Left ventricle myocardium inferior (tissue), 1 donor: ENCODE measurements at regions not wholly inside any gene's neighbourhood (a gene's known extent, or its start where the extent isn't known, plus 50 kb on each side); places are given as distances from the start of the nearest gene placed in this dataset.

Experiments
- DNase-seq: peaks from one replicate; pipeline ENCODE4 v3.0.0-alpha.2; 2020
- H3K27ac ChIP-seq: fragments of 200-600 bp; replicated peaks from 2 replicates; pipeline ENCODE4 v1.8.0; 2021
- H3K27me3 ChIP-seq: fragments of 200-600 bp; 2 replicates; pipeline ENCODE4 v1.8.0; 2021; ENCODE audit warnings: low read depth
- H3K36me3 ChIP-seq: fragments of 200-600 bp; 2 replicates; pipeline ENCODE4 v1.8.0; 2021
- H3K4me1 ChIP-seq: fragments of 200-600 bp; 2 replicates; pipeline ENCODE4 v1.8.0; 2021
- H3K4me3 ChIP-seq: fragments of 200-600 bp; 2 replicates; pipeline ENCODE4 v1.8.0; 2021; ENCODE audit warnings: mild to moderate bottlenecking, moderate library complexity
- H3K9me3 ChIP-seq: fragments of 200-600 bp; replicated peaks from 2 replicates; pipeline ENCODE4 v1.8.0; 2021
- intact Hi-C: fragments of 100-400 bp; cut with micrococcal nuclease; formaldehyde crosslinking; loops from one replicate; pipeline ENCODE4 v1.11.0; 2022
- TF ChIP-seq, protein P1 (sequence below): fragments of 200-600 bp; IDR thresholded peaks from 2 replicates; pipeline ENCODE4 v1.8.0; 2021; ENCODE audit warnings: antibody characterized with exemption, mild to moderate bottlenecking, borderline replicate concordance
- donor health status: DM: no; HTN: yes; CAD: no; lungs with severe emphysema.

DNA sequence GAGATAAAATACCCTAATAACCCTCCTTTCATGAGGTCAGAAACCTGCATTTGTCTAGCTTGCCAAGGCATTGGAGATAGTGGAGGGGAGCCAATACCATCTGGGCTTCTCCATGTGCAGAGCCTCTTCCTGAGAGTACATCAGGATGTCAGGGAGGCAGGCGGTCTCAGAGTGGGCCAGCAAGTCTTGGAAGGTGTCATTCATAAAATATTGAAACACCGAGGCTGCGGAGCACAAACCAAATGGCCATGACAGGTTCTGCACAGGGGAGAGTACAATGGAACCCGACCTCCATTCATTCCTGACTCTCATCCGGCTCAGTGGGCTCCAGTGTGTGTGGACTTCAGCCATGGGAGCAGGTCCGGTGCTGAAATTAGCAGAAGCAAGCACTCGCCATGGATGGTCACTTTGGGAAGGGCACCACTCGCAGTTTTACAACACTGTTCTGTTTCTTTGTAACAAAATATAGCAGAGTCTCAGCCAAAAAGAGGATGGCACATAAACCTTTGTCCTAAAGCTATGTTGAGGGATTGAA, 446.6 kb downstream of the SIPA1L2 start:
- peaks cover 9% of the 10 kb centered on the region for H3K4me1 ChIP-seq
- H3K27ac ChIP-seq: no peak overlapping the region
- no peak for DNase-seq
- TF ChIP-seq, protein P1, sequence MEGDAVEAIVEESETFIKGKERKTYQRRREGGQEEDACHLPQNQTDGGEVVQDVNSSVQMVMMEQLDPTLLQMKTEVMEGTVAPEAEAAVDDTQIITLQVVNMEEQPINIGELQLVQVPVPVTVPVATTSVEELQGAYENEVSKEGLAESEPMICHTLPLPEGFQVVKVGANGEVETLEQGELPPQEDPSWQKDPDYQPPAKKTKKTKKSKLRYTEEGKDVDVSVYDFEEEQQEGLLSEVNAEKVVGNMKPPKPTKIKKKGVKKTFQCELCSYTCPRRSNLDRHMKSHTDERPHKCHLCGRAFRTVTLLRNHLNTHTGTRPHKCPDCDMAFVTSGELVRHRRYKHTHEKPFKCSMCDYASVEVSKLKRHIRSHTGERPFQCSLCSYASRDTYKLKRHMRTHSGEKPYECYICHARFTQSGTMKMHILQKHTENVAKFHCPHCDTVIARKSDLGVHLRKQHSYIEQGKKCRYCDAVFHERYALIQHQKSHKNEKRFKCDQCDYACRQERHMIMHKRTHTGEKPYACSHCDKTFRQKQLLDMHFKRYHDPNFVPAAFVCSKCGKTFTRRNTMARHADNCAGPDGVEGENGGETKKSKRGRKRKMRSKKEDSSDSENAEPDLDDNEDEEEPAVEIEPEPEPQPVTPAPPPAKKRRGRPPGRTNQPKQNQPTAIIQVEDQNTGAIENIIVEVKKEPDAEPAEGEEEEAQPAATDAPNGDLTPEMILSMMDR: no peak
- no peak overlapping the region for H3K4me3 ChIP-seq
- no peaks in the 10 kb centered on the region for H3K9me3 ChIP-seq
- intact Hi-C loops: no loop called here
- H3K27me3 ChIP-seq: no peaks in the 10 kb centered on the region
- H3K36me3 ChIP-seq: no peaks in the 10 kb centered on the region

DNA sequence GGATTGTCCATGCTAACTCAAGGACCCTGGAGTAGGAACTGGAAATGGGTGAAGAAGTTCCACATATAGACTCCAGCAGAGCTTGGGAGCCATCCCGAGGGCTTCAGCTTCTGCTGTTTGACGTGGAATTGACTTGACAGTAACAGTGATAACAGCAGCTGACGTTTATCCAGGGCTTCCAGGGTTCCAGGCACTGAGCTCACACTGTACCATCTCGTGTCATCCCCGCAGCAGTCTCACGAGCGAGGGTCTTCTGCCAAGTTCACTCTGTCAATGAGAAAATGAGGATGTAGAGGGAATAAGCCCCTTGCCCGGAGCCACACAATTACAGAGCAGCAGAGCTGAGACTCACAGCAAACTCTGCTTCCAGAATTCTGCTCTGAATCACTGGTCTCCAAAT, 447.7 kb downstream of the SIPA1L2 start:
- H3K27me3 ChIP-seq: no peaks in the 10 kb centered on the region
- no peaks in the 10 kb centered on the region for H3K36me3 ChIP-seq
- H3K4me1 ChIP-seq: peaks cover 9% of the 10 kb centered on the region
- intact Hi-C loops: no loop called here
- DNase-seq: no peak
- H3K27ac ChIP-seq: no peak overlapping the region
- no peak overlapping the region for H3K4me3 ChIP-seq
- TF ChIP-seq, protein P1: no peak
- H3K9me3 ChIP-seq: no peaks in the 10 kb centered on the region

- intact Hi-C loops: no loop called here
- TF ChIP-seq, protein P1: no peak
- Histone ChIP-seq H3K4me1 (peaks cover 9% of the 10 kb centered on the region), H3K27me3 (no peaks in the 10 kb centered on the region), H3K27ac (no peak overlapping the region), H3K4me3 (no peak overlapping the region), H3K9me3 (no peaks in the 10 kb centered on the region), H3K36me3 (no peaks in the 10 kb centered on the region)
- DNase-seq: no peak
These were observed 449.2 kb downstream of the SIPA1L2 start for GRCh38 chr1:232180779-232181136.

GRCh38 chr1:232179896-232180778, 449.8 kb downstream of the SIPA1L2 start:
- no peak overlapping the region for H3K27ac ChIP-seq
- H3K4me3 ChIP-seq: no peak overlapping the region
- no peak for DNase-seq
- intact Hi-C loops: no loop called here
- TF ChIP-seq, protein P1: no peak
- H3K27me3 ChIP-seq: no peaks in the 10 kb centered on the region
- H3K9me3 ChIP-seq: no peaks in the 10 kb centered on the region
- peaks cover 9% of the 10 kb centered on the region for H3K4me1 ChIP-seq
- H3K36me3 ChIP-seq: no peaks in the 10 kb centered on the region

- Histone ChIP-seq H3K27me3 (peaks cover 7% of the 10 kb centered on the region), H3K9me3 (no peaks in the 10 kb centered on the region), H3K27ac (no peak overlapping the region), H3K36me3 (no peaks in the 10 kb centered on the region), H3K4me3 (no peak overlapping the region), H3K4me1 (peaks cover 9% of the 10 kb centered on the region)
- intact Hi-C loops: no loop called here
- TF ChIP-seq, protein P1: no peak
- DNase-seq: no peak
These were observed 451.7 kb downstream of the SIPA1L2 start for GRCh38 chr1:232178191-232178590.
